A673 (cell line): ENCODE measurements at regions not wholly inside any gene's neighbourhood (a gene's known extent, or its start where the extent isn't known, plus 50 kb on each side); places are given as distances from the start of the nearest gene placed in this dataset.
A peak's percentile ranks its signal among the peaks of the same experiment; 100 is the strongest.

Source experiments
- BruUV-seq: library from RNA; stranded (reverse); fragments of 400-500 nt; replicated peaks from 2 replicates; lab custom pipeline; 2021; lab: Mats Ljungman, UMichigan
- CTCF ChIA-PET: fragments of 300-600 bp; sonication (Branson Sonifier 250); formaldehyde crosslinking; loops from one replicate; lab custom pipeline; 2022; ENCODE audit warnings: antibody characterized with exemption; lab: Charles Lee
- POLR2A ChIA-PET: fragments of 300-600 bp; sonication (Branson Sonifier 250); formaldehyde crosslinking; loops from one replicate; lab custom pipeline; 2022; ENCODE audit warnings: antibody characterized with exemption; ENCODE audit not compliant: low non-redundant PET; lab: Charles Lee
- DNase-seq: peaks from one replicate; pipeline ENCODE4 v3.0.0-alpha.2; 2015; ENCODE audit warnings: low spot score
- H3K27ac ChIP-seq: fragments of 200-600 bp; sonication (generic); 2 replicates; pipeline ENCODE4 v1.5.1; 2016; ENCODE audit warnings: mixed run types, low read depth, mild to moderate bottlenecking, mixed read lengths, antibody characterized with exemption, low read length; ENCODE audit not compliant: poor library complexity, severe bottlenecking
- H3K27me3 ChIP-seq: fragments of 200-600 bp; sonication (generic); replicated peaks from 2 replicates; pipeline ENCODE4 v1.6.1; 2017; ENCODE audit warnings: mixed run types, low read depth, mild to moderate bottlenecking, mixed read lengths, antibody characterized with exemption, low read length; ENCODE audit not compliant: insufficient read depth, poor library complexity
- H3K36me3 ChIP-seq: fragments of 200-600 bp; sonication (generic); 2 replicates; pipeline ENCODE4 v1.6.1; 2016; ENCODE audit warnings: mixed run types, mild to moderate bottlenecking, mixed read lengths, antibody characterized with exemption, low read length; ENCODE audit not compliant: insufficient read depth, poor library complexity, severe bottlenecking
- H3K4me1 ChIP-seq: fragments of 200-600 bp; sonication (generic); 2 replicates; pipeline ENCODE4 v1.6.1; 2017; ENCODE audit warnings: mixed run types, mild to moderate bottlenecking, mixed read lengths, antibody characterized with exemption, low read length; ENCODE audit not compliant: insufficient read depth, poor library complexity, severe bottlenecking
- H3K4me3 ChIP-seq: fragments of 200-600 bp; sonication (generic); 2 replicates; pipeline ENCODE4 v1.5.1; 2016; ENCODE audit warnings: low read depth, mixed run types, mild to moderate bottlenecking, mixed read lengths, low read length; ENCODE audit not compliant: poor library complexity, severe bottlenecking
- H3K9me3 ChIP-seq: fragments of 200-600 bp; sonication (generic); 2 replicates; pipeline ENCODE4 v1.6.1; 2016; ENCODE audit warnings: mixed run types, low read depth, mild to moderate bottlenecking, mixed read lengths, antibody characterized with exemption, low read length; ENCODE audit not compliant: poor library complexity, severe bottlenecking
- CTCF ChIP-seq: fragments of 300-800, 200-600 bp; sonication (generic); conservative IDR thresholded peaks from 2 replicates; pipeline ENCODE4 v1.5.1; 2017; ENCODE audit warnings: low read depth, mild to moderate bottlenecking, antibody characterized with exemption, low read length, moderate library complexity, mixed read lengths
- EZH2 ChIP-seq: fragments of 200-600 bp; sonication (generic); IDR thresholded peaks from 2 replicates; pipeline ENCODE4 v1.6.1; 2017; ENCODE audit warnings: borderline replicate concordance, low read depth, mild to moderate bottlenecking, mixed read lengths, antibody characterized with exemption, low read length; ENCODE audit not compliant: poor library complexity, severe bottlenecking
- intact Hi-C: fragments of 100-400 bp; cut with micrococcal nuclease; formaldehyde crosslinking; loops from one replicate; pipeline ENCODE4 v1.10.0; 2022; ENCODE audit not compliant: unreplicated experiment

- H3K4me3 ChIP-seq, result no peak overlapping the region
- no peak overlapping the region for H3K27ac ChIP-seq
- intact Hi-C loops, result no loop called here
- H3K9me3 ChIP-seq, result no peaks in the 10 kb centered on the region
- ChIA-PET POLR2A (no interaction called here), CTCF (no interaction called here)
- TF ChIP-seq CTCF, result no peak
- TF ChIP-seq EZH2, result no peak
- peak; percentile 0 for DNase-seq
- no TSS peak for BruUV-seq
- no peaks in the 10 kb centered on the region for H3K27me3 ChIP-seq
- no peaks in the 10 kb centered on the region for H3K4me1 ChIP-seq
- no peaks in the 10 kb centered on the region for H3K36me3 ChIP-seq
Measured at GRCh38 chr3:55376753-55377347, 110.3 kb downstream of the WNT5A start.

GRCh38 chr3:55373423-55373822 is 113.7 kb downstream of the WNT5A start:
- Histone ChIP-seq H3K27ac (no peak overlapping the region), H3K4me3 (no peak overlapping the region), H3K9me3 (no peaks in the 10 kb centered on the region), H3K4me1 (no peaks in the 10 kb centered on the region), H3K36me3 (no peaks in the 10 kb centered on the region), H3K27me3 (no peaks in the 10 kb centered on the region)
- ChIA-PET CTCF (no interaction called here), POLR2A (no interaction called here)
- DNase-seq, result no peak
- intact Hi-C loops, result no loop called here
- BruUV-seq, result no TSS peak
- TF ChIP-seq CTCF, result no peak
- TF ChIP-seq EZH2, result no peak

GRCh38 chr3:55370272-55370671 is 116.8 kb downstream of the WNT5A start:
- no peak for DNase-seq
- Histone ChIP-seq H3K4me3 (no peak overlapping the region), H3K27me3 (no peaks in the 10 kb centered on the region), H3K4me1 (no peaks in the 10 kb centered on the region), H3K9me3 (no peaks in the 10 kb centered on the region), H3K27ac (no peak overlapping the region), H3K36me3 (no peaks in the 10 kb centered on the region)
- BruUV-seq, result no TSS peak
- POLR2A ChIA-PET, result no interaction called here
- intact Hi-C loops, result no loop called here
- CTCF ChIA-PET, result no interaction called here
- TF ChIP-seq EZH2 (no peak), CTCF (no peak)
